HG03108 (cell line): ENCODE measurements at regions not wholly inside any gene's neighbourhood (a gene's known extent, or its start where the extent isn't known, plus 50 kb on each side); places are given as distances from the start of the nearest gene placed in this dataset.
"Not testable (repeated sequence)": the region's sequence is repeated elsewhere in the genome, so short reads cannot be mapped to it uniquely, and the experiment has no call there.

ENCODE experiments used
- ATAC-seq: cut with Tn5 transposase; IDR thresholded peaks from one replicate; pipeline ENCODE4 v1.9.1; 2021; ENCODE audit warnings: moderate library complexity; ENCODE audit not compliant: unreplicated experiment

DNA sequence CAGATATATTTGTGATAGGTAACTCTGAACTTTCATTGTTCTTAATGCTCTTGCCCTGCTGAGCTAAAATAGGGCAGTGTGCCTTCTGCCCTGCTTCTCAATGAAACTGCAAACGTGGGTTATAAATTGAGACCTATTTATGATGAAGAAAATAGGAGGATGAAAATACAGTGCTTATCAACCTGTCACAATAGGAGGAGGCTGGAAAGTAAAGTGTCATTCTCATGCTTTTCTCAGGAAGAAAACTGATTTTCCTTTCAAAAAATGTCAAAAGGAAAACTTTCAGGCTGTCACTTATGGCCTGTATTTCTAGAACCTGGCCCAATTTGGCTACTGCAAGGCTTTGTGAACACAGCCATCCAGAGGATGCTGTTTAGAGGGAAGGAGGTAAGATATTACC lies 130.3 kb upstream of the TUSC1 start:
- no peak for ATAC-seq

- ATAC-seq = no peak
These were observed 126.6 kb upstream of the TUSC1 start for GRCh38 chr9:25804856-25805255.

DNA sequence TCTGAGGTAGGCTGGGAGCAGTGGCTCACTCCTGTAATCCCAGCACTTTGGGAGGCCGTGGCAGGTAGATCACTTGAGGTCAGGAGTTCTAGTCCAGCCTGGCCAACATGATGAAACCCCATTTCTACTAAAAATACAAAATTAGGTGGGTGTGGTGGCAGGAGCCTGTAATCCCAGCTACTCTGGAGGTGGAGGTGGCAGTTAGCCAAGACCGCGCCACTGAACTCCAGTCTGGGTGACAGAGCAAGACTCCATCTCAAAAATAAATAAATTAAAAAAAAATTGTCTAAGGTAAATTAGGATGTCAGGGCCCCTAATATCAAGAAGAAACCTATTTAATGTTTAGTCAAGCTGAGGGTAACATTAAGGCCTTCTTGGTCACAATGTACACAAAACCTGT lies 123.7 kb upstream of the TUSC1 start:
- ATAC-seq = not testable (repeated sequence)

- ATAC-seq = no peak
These were observed 95.6 kb upstream of the TUSC1 start for GRCh38 chr9:25773805-25774204.

DNA sequence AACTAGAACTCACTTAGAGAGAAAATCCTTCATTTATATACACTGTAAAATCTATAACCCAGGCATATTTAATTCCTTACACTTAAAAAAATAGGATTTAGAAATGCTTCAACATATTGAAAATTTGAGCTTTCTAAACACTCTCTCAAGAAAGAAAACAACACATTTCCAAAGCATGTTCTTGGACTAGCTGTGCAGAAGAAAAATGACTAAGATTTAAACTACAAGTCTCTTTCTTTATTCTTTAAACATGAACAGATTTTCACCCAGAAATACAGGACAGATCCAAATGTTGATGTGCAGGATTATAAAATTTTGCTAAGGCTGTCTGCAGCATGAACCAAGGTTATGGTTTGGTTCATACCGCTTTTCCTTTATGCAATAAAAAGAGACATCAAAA lies 77.7 kb upstream of the TUSC1 start:
- ATAC-seq = no peak

DNA sequence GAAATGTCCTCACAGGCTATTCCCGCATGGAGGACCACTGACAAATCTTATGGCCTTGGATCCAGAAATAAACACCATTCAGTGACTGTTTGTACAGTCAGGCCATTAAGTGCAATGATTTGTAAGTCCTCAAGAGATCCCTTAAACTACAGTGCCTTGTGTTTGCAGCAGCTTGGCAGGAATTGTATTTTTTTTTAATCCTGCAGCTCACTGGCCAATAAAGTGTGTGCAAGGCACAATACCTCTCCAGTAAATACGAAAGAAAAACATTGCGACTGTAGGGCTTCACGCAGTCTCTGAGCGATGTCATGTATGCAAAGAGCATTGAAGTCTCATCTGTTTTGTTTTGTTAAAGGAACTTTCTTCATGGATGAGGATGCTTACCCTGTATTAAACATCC lies 74.2 kb upstream of the TUSC1 start:
- ATAC-seq = no peak

GRCh38 chr9:25742256-25742655 lies 64.0 kb upstream of the TUSC1 start:
- ATAC-seq = no peak

GRCh38 chr9:25733336-25733982 lies 55.2 kb upstream of the TUSC1 start:
- ATAC-seq = no peak

- not testable (repeated sequence) for ATAC-seq
These were observed 53.9 kb upstream of the TUSC1 start for GRCh38 chr9:25731895-25732794.
